ENCODE measurements at regions not wholly inside any gene's neighbourhood (a gene's known extent, or its start where the extent isn't known, plus 50 kb on each side); places are given as distances from the start of the nearest gene placed in this dataset.

GRCh38 chr3:43783987-43784639 lies 93.4 kb downstream of the ABHD5 start:
- no peak overlapping the region for H3K4me3 ChIP-seq (ENCODE audit: low read depth, low read length)
- TF ChIP-seq CTCF (IDR thresholded peaks at IDR 0.05; ENCODE audit: insufficient read depth, low read depth, low read length, missing control alignments), result no peak
- DNase-seq (ENCODE audit: low read depth), result no peak

GRCh38 chr3:43784640-43785011 lies 93.9 kb downstream of the ABHD5 start:
- no peak for TF ChIP-seq CTCF (IDR thresholded peaks at IDR 0.05; ENCODE audit: insufficient read depth, low read depth, low read length, missing control alignments)
- DNase-seq (ENCODE audit: low read depth), result no peak
- H3K4me3 ChIP-seq (ENCODE audit: low read depth, low read length), result no peak overlapping the region

GRCh38 chr3:43785551-43785950 lies 94.8 kb downstream of the ABHD5 start:
- H3K4me3 ChIP-seq (ENCODE audit: low read depth, low read length), result no peak overlapping the region
- no peak for TF ChIP-seq CTCF (IDR thresholded peaks at IDR 0.05; ENCODE audit: insufficient read depth, low read depth, low read length, missing control alignments)
- no peak for DNase-seq (ENCODE audit: low read depth)

GRCh38 chr3:43786102-43786501 lies 95.4 kb downstream of the ABHD5 start:
- no peak overlapping the region for H3K4me3 ChIP-seq (ENCODE audit: low read depth, low read length)
- DNase-seq (ENCODE audit: low read depth), result no peak
- TF ChIP-seq CTCF (IDR thresholded peaks at IDR 0.05; ENCODE audit: insufficient read depth, low read depth, low read length, missing control alignments), result no peak

- H3K4me3 ChIP-seq (ENCODE audit: low read depth, low read length), result no peak overlapping the region
- TF ChIP-seq CTCF (IDR thresholded peaks at IDR 0.05; ENCODE audit: insufficient read depth, low read depth, low read length, missing control alignments), result no peak
- no peak for DNase-seq (ENCODE audit: low read depth)
Observed at GRCh38 chr3:43786526-43787305, 96.0 kb downstream of the ABHD5 start.

GRCh38 chr3:43787330-43787729 lies 96.6 kb downstream of the ABHD5 start:
- no peak for TF ChIP-seq CTCF (IDR thresholded peaks at IDR 0.05; ENCODE audit: insufficient read depth, low read depth, low read length, missing control alignments)

More at GRCh38 chr3:43787330-43787729, 96.6 kb downstream of the ABHD5 start:
- no peak overlapping the region for H3K4me3 ChIP-seq (ENCODE audit: low read depth, low read length)
- no peak for DNase-seq (ENCODE audit: low read depth)
